Vagina (tissue), 2 donors: ENCODE measurements at regions not wholly inside any gene's neighbourhood (a gene's known extent, or its start where the extent isn't known, plus 50 kb on each side); places are given as distances from the start of the nearest gene placed in this dataset.
"Not testable (repeated sequence)": the region's sequence is repeated elsewhere in the genome, so short reads cannot be mapped to it uniquely, and the experiment has no call there.

Source experiments
- DNase-seq, 2 donors: peaks; one replicate each; pipeline ENCODE4 v3.0.0-alpha.2; 2017; ENCODE audit errors: extremely low spot score in 2 of 2
- H3K27ac ChIP-seq: fragments of 200-600 bp; sonication (generic); one replicate; pipeline ENCODE4 v1.5.1; 2019
- H3K27me3 ChIP-seq: fragments of 200-600 bp; sonication (generic); one replicate; pipeline ENCODE4 v1.5.1; 2019
- H3K36me3 ChIP-seq, 2 donors: fragments of 200-600 bp; sonication (generic); one replicate each; pipeline ENCODE4 v1.5.1; 2017 to 2019
- H3K4me1 ChIP-seq: fragments of 200-600 bp; sonication (generic); one replicate; pipeline ENCODE4 v1.5.1; 2019
- H3K4me3 ChIP-seq, 2 donors: fragments of 200-600 bp; sonication (generic); 1 replicate in 1 of 2; 2 replicates in 1 of 2; pipeline ENCODE4 v1.5.1; 2016 to 2019
- H3K9me3 ChIP-seq: fragments of 200-600 bp; sonication (generic); one replicate; pipeline ENCODE4 v1.5.1; 2019
- CTCF ChIP-seq, 3 experiments: fragments of 450-650 bp in 2 of 3; fragments of 200-600 bp in 1 of 3; sonication (generic) in 1 of 3; IDR thresholded peaks; one replicate each; pipeline ENCODE4 v1.5.1; 2017 to 2019; ENCODE audit warnings: antibody characterized with exemption in 3 of 3, mild to moderate bottlenecking in 2 of 3, moderate library complexity in 2 of 3
- POLR2A ChIP-seq, 2 donors: fragments of 450-650 bp; IDR thresholded peaks; one replicate each; pipeline ENCODE4 v1.6.1; 2017; ENCODE audit warnings: antibody characterized with exemption in 2 of 2, mild to moderate bottlenecking in 2 of 2, moderate library complexity in 2 of 2
- POLR2AphosphoS5 ChIP-seq, 2 donors: sonication (generic); formaldehyde crosslinking; IDR thresholded peaks; one replicate each; pipeline ENCODE4 v1.9.0; 2017; ENCODE audit warnings: antibody characterized with exemption in 2 of 2, mild to moderate bottlenecking in 2 of 2, low read depth in 1 of 2; ENCODE audit not compliant: insufficient read depth in 1 of 2
- intact Hi-C: fragments of 100-400 bp; cut with DNase I; formaldehyde crosslinking; loops from one replicate; pipeline ENCODE4 v1.15.1; 2023

- Histone ChIP-seq H3K9me3 (no peaks in the 10 kb centered on the region), H3K4me3 (no peak overlapping the region), H3K27ac (no peak overlapping the region), H3K4me1 (no peaks in the 10 kb centered on the region), H3K36me3 (no peaks in the 10 kb centered on the region), H3K27me3 (no peaks in the 10 kb centered on the region)
- no peak for TF ChIP-seq POLR2A (IDR thresholded peaks at IDR 0.05)
- no peak for TF ChIP-seq CTCF (IDR thresholded peaks at IDR 0.05)
- no peak for TF ChIP-seq POLR2AphosphoS5 (IDR thresholded peaks at IDR 0.05; ENCODE audit: insufficient read depth in 1 of 2, low read depth in 1 of 2)
- DNase-seq = no peak
- intact Hi-C loops = no loop called here
These were observed 953.3 kb downstream of the METTL15 start for GRCh38 chr11:29061452-29061851.

GRCh38 chr11:29056487-29056886 is 948.3 kb downstream of the METTL15 start:
- H3K27me3 ChIP-seq, H3K4me1 ChIP-seq, H3K9me3 ChIP-seq, DNase-seq, H3K36me3 ChIP-seq, H3K4me3 ChIP-seq, intact Hi-C loops, H3K27ac ChIP-seq: not testable (repeated sequence)

- TF ChIP-seq POLR2A (IDR thresholded peaks at IDR 0.05) (no peak), POLR2AphosphoS5 (IDR thresholded peaks at IDR 0.05; ENCODE audit: insufficient read depth in 1 of 2, low read depth in 1 of 2) (no peak), CTCF (IDR thresholded peaks at IDR 0.05) (no peak)
- Histone ChIP-seq H3K9me3 (no peaks in the 10 kb centered on the region), H3K27ac (no peak overlapping the region), H3K36me3 (no peaks in the 10 kb centered on the region), H3K27me3 (no peaks in the 10 kb centered on the region), H3K4me3 (no peak overlapping the region), H3K4me1 (no peaks in the 10 kb centered on the region)
- intact Hi-C loops = no loop called here
- no peak for DNase-seq
These were observed 943.7 kb downstream of the METTL15 start for GRCh38 chr11:29051935-29052334.

GRCh38 chr11:29050962-29051361 is 942.8 kb downstream of the METTL15 start:
- H3K4me3 ChIP-seq, H3K27me3 ChIP-seq, H3K4me1 ChIP-seq, DNase-seq, H3K27ac ChIP-seq, H3K9me3 ChIP-seq, intact Hi-C loops, H3K36me3 ChIP-seq: not testable (repeated sequence)

GRCh38 chr11:29040489-29040888 is 932.3 kb downstream of the METTL15 start:
- Histone ChIP-seq H3K27me3 (no peaks in the 10 kb centered on the region), H3K4me3 (no peak overlapping the region), H3K27ac (no peak overlapping the region), H3K4me1 (no peaks in the 10 kb centered on the region), H3K9me3 (no peaks in the 10 kb centered on the region), H3K36me3 (no peaks in the 10 kb centered on the region)
- no peak for TF ChIP-seq POLR2AphosphoS5 (IDR thresholded peaks at IDR 0.05; ENCODE audit: insufficient read depth in 1 of 2, low read depth in 1 of 2)
- TF ChIP-seq CTCF (IDR thresholded peaks at IDR 0.05) = no peak
- TF ChIP-seq POLR2A (IDR thresholded peaks at IDR 0.05) = no peak
- intact Hi-C loops = no loop called here
- no peak for DNase-seq

- DNase-seq = no peak
- H3K27me3 ChIP-seq = no peaks in the 10 kb centered on the region
- TF ChIP-seq CTCF (IDR thresholded peaks at IDR 0.05) = no peak
- TF ChIP-seq POLR2A (IDR thresholded peaks at IDR 0.05) = no peak
- TF ChIP-seq POLR2AphosphoS5 (IDR thresholded peaks at IDR 0.05; ENCODE audit: insufficient read depth in 1 of 2, low read depth in 1 of 2) = no peak
- H3K36me3 ChIP-seq = no peaks in the 10 kb centered on the region
- no peaks in the 10 kb centered on the region for H3K4me1 ChIP-seq
- H3K4me3 ChIP-seq = no peak overlapping the region
- H3K27ac ChIP-seq = no peak overlapping the region
- intact Hi-C loops = no loop called here
- peaks cover 5% of the 10 kb centered on the region for H3K9me3 ChIP-seq
These were observed 924.4 kb downstream of the METTL15 start for GRCh38 chr11:29032384-29033149.
